Ascending aorta (tissue), 2 donors: ENCODE measurements at regions not wholly inside any gene's neighbourhood (a gene's known extent, or its start where the extent isn't known, plus 50 kb on each side); places are given as distances from the start of the nearest gene placed in this dataset.

Experiments used
- DNase-seq, 2 donors: peaks; one replicate each; pipeline ENCODE4 v3.0.0-alpha.2; 2019; ENCODE audit warnings: low spot score in 2 of 2
- H3K27ac ChIP-seq, 2 donors: fragments of 200-600 bp; sonication (generic); one replicate each; pipeline ENCODE4 v1.5.1; 2016 to 2017; ENCODE audit warnings: mild to moderate bottlenecking in 1 of 2
- H3K27me3 ChIP-seq: fragments of 200-600 bp; sonication (generic); one replicate; pipeline ENCODE4 v1.5.1; 2017
- H3K36me3 ChIP-seq, 2 donors: fragments of 200-600 bp; sonication (generic); one replicate each; pipeline ENCODE4 v1.5.1; 2016
- H3K4me1 ChIP-seq, 2 donors: fragments of 200-600 bp; sonication (generic); one replicate each; pipeline ENCODE4 v1.5.1; 2016 to 2017; ENCODE audit warnings: mild to moderate bottlenecking in 1 of 2
- H3K4me3 ChIP-seq, 2 donors: fragments of 200-600 bp; sonication (generic); one replicate each; pipeline ENCODE4 v1.5.1; 2016 to 2017; ENCODE audit warnings: mild to moderate bottlenecking in 1 of 2
- H3K9me3 ChIP-seq, 2 donors: fragments of 200-600 bp; sonication (generic); one replicate each; pipeline ENCODE4 v1.5.1; 2016
- intact Hi-C: fragments of 100-400 bp; cut with DNase I; formaldehyde crosslinking; loops from one replicate; pipeline ENCODE4 v1.15.1; 2023
- TF ChIP-seq, protein P1 (sequence below), 3 experiments: fragments of 200-600 bp in 2 of 3; fragments of 450-650 bp in 1 of 3; sonication (generic) in 2 of 3; IDR thresholded peaks; one replicate each; pipeline ENCODE4 v1.5.1; 2016 to 2019; ENCODE audit warnings: antibody characterized with exemption in 3 of 3, mild to moderate bottlenecking in 1 of 3, moderate library complexity in 1 of 3

DNA sequence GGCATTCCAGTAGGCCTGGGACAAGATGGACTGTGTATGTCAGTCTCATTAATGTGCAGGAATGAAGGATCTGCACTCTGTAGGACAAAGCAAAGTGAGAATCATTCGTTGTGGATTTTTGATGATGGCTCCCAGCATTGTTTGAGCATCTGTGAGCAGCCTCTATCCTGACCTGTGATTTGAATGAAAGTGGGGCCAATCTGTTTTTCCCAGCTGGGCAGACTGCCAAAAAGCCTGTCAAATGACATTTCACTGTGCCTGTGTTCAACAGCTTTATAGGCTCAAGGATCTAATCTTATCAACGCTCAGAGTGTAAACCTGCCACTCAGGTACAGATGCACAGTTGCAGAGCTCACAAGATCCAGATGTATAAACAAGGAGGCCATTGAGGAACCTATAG is 86.7 kb upstream of the SYNDIG1 start:
- Histone ChIP-seq H3K27ac (peak overlapping the region in 1 of 2 donors; percentile 3), H3K4me1 (peaks cover 0 to 20% of the 10 kb centered on the region in 2 donors), H3K27me3 (no peaks in the 10 kb centered on the region), H3K4me3 (no peak overlapping the region), H3K9me3 (no peaks in the 10 kb centered on the region), H3K36me3 (no peaks in the 10 kb centered on the region)
- intact Hi-C loops: loop anchor here (2.0 kb wide), 1 partner anchor 86 kb away; the partner anchor contains the start of gene SYNDIG1
- TF ChIP-seq, protein P1, sequence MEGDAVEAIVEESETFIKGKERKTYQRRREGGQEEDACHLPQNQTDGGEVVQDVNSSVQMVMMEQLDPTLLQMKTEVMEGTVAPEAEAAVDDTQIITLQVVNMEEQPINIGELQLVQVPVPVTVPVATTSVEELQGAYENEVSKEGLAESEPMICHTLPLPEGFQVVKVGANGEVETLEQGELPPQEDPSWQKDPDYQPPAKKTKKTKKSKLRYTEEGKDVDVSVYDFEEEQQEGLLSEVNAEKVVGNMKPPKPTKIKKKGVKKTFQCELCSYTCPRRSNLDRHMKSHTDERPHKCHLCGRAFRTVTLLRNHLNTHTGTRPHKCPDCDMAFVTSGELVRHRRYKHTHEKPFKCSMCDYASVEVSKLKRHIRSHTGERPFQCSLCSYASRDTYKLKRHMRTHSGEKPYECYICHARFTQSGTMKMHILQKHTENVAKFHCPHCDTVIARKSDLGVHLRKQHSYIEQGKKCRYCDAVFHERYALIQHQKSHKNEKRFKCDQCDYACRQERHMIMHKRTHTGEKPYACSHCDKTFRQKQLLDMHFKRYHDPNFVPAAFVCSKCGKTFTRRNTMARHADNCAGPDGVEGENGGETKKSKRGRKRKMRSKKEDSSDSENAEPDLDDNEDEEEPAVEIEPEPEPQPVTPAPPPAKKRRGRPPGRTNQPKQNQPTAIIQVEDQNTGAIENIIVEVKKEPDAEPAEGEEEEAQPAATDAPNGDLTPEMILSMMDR (IDR thresholded peaks at IDR 0.05): no peak
- peak in 1 of 2 donors; percentile 54 for DNase-seq

DNA sequence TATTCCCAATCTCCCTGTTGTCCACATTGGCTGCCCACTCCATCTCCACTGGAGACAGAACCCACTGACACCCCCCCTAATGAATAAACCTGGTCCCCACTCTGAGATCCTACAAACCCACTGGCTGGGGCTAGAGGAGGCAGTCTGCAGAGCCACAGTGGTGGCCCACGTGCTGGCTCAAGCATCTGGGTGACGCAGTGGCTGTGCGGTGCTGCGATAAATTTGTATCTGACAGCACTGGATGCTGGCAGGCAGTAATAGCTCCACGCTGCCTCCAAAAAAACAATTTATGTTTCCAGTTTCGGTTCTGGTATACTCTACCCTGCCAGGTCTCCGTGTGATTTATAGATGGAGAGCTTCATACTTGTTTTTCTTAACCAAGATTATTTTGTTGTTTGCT is 87.1 kb upstream of the SYNDIG1 start:
- Histone ChIP-seq H3K27ac (peak overlapping the region in 1 of 2 donors; percentile 3), H3K9me3 (no peaks in the 10 kb centered on the region), H3K36me3 (no peaks in the 10 kb centered on the region), H3K4me3 (no peak overlapping the region), H3K4me1 (peaks cover 0 to 20% of the 10 kb centered on the region in 2 donors), H3K27me3 (no peaks in the 10 kb centered on the region)
- intact Hi-C loops: loop anchor here (2.0 kb wide), 1 partner anchor 86 kb away; the partner anchor contains the start of gene SYNDIG1
- TF ChIP-seq, protein P1 (IDR thresholded peaks at IDR 0.05): no peak
- peak in 1 of 2 donors; percentile 66 for DNase-seq

DNA sequence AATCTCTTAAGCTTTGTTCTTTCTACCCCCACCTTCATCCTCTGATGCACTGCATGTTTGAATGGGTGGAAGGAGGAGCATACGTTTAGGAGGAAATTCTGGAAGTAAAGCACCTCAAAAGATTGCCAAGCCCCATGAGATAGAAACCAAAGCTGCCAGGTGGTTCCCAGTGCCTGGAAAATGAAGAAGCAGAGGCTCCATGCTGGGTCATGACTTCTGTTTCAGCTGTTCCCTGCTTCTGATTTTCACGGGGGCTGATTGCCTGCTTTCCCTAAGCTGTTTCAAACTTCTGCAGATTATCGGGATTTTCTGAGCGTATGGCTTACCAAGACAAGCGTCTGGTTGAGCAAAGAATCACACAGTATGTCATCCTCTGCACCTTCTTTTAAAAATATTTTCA is 87.5 kb upstream of the SYNDIG1 start:
- H3K4me3 ChIP-seq: no peak overlapping the region
- H3K27me3 ChIP-seq: no peaks in the 10 kb centered on the region
- intact Hi-C loops: loop anchor here (2.0 kb wide), 1 partner anchor 87 kb away; the partner anchor contains the start of gene SYNDIG1
- H3K9me3 ChIP-seq: no peaks in the 10 kb centered on the region
- DNase-seq: peak in 1 of 2 donors; percentile 13
- no peaks in the 10 kb centered on the region for H3K36me3 ChIP-seq
- TF ChIP-seq, protein P1 (IDR thresholded peaks at IDR 0.05): no peak
- peak overlapping the region in 1 of 2 donors; percentile 3 for H3K27ac ChIP-seq
- H3K4me1 ChIP-seq: peaks cover 0 to 20% of the 10 kb centered on the region in 2 donors

DNA sequence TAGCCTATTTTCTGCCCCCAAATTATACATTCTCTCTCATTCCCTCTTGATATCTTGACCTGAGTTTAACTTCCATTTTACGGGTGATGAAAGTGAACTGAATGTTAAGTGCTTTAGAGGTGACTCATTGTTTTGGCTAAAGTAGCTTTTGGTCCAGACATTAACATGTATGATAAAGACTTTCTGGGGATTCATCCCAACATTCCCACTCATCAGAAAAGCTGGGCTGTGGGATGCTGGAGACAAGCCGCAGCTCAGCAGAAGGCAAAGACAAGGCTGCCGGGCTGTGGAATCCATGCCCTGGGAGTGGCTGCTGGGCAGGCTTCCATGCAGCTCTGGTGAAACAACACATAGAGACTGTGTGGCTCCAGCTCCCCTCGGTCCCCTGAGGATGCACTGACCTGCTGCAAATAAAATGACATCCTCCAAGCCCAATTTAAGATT is 89.9 kb upstream of the SYNDIG1 start:
- Histone ChIP-seq H3K36me3 (no peaks in the 10 kb centered on the region), H3K27me3 (no peaks in the 10 kb centered on the region), H3K27ac (peak overlapping the region; percentile 57 to 78), H3K9me3 (no peaks in the 10 kb centered on the region), H3K4me3 (peak overlapping the region in 1 of 2 donors; percentile 45), H3K4me1 (peaks cover 0 to 20% of the 10 kb centered on the region in 2 donors)
- intact Hi-C loops: no loop called here
- TF ChIP-seq, protein P1 (IDR thresholded peaks at IDR 0.05): no peak
- DNase-seq: peak in 1 of 2 donors; percentile 74

DNA sequence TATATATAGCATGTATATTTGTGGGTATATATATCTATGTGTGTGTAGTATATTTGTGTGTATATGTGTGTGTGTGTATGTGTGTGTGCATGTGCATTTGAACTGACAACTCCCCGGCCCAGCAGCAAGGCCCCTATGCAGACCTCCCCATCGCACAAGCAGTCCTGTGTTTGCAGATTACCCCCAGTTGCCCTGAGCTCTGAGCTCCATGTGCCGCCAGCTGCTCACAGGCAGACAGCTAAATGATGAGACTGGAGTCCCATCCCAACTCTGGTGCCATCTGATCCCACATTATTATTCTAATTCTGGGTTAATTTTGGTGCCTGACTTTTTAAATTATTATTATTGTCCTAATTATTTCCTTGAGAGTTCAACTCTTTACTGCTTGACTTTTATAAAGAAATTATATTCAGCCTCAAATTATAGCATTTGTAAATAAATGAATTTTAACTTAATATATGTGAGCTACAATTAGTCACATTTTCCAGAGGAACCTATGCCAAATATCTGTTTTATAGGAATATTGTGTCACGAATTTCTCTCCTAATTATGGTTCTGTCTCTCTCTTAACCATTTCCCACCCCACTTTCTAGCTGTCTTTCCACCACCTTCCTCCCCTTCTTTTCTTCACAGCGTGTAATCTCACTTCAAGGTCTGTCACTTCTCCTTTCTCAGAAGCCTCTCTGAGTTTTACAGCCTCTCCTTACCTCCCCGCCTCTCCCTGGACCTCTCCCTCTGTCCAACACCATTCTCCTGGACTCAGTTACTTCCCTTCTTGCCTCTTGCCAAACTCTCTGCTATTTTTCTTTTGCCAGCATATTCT is 90.6 kb upstream of the SYNDIG1 start:
- peak overlapping the region in 1 of 2 donors; percentile 45 for H3K4me3 ChIP-seq
- H3K27ac ChIP-seq: peak overlapping the region; percentile 57 to 78
- peaks cover 0 to 20% of the 10 kb centered on the region in 2 donors for H3K4me1 ChIP-seq
- no peaks in the 10 kb centered on the region for H3K9me3 ChIP-seq
- DNase-seq: peak in 1 of 2 donors; percentile 16
- intact Hi-C loops: no loop called here
- TF ChIP-seq, protein P1 (IDR thresholded peaks at IDR 0.05): no peak
- H3K27me3 ChIP-seq: no peaks in the 10 kb centered on the region
- H3K36me3 ChIP-seq: no peaks in the 10 kb centered on the region
